ENCODE measurements at regions not wholly inside any gene's neighbourhood (a gene's known extent, or its start where the extent isn't known, plus 50 kb on each side); places are given as distances from the start of the nearest gene placed in this dataset.
A peak's percentile ranks its signal among the peaks of the same experiment; 100 is the strongest.

DNA sequence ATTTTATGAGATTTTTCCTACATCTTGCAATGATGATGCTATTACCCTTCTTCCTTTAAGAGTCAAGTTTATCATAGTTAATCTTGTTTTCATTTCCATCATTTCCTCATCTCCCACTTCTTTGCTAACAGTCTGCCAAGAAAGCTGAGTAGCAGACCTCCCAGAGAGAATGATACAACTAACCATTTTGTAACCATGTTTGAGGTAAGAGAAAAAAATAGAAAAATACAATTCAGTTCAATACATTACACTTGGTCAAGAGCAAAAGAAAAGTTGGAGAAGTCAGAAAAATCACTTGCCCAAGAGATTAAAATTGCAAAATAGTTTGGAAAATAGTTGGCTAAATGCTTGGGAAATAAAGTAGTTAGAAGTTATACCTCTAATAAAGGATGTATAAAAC, 154.4 kb downstream of the ABCA8 start:
- Histone ChIP-seq H2BK5ac (ENCODE audit: low read length) (no peak overlapping the region), H2AK5ac (ENCODE audit: low read depth, low read length) (no peak overlapping the region), H3K9ac (ENCODE audit: low read depth, low read length, poor library complexity) (no peak overlapping the region), H3K4me1 (ENCODE audit: control insufficient read depth in 2 of 2, insufficient read depth in 1 of 2, low read depth in 1 of 2, low read length in 2 of 2) (peaks cover 4 to 6% of the 10 kb centered on the region in 2 donors), H3K36me3 (replicated peaks in 1 of 2; ENCODE audit: control insufficient read depth in 2 of 2, insufficient read depth in 2 of 2, low read length in 2 of 2) (no peaks in the 10 kb centered on the region), H3K79me1 (ENCODE audit: low read depth, low read length) (no peaks in the 10 kb centered on the region), H3K27me3 (ENCODE audit: control insufficient read depth in 3 of 3, insufficient read depth in 3 of 3, low read depth in 1 of 3, low read length in 3 of 3) (no peaks in the 10 kb centered on the region), H3K18ac (ENCODE audit: low read length) (no peak overlapping the region), H3K4ac (ENCODE audit: low read length) (no peak overlapping the region), H2BK12ac (ENCODE audit: low read length) (no peak overlapping the region), H4K8ac (ENCODE audit: low read depth, low read length) (no peak overlapping the region), H3K4me2 (ENCODE audit: insufficient read depth, low read length, poor library complexity, severe bottlenecking) (no peak overlapping the region), H3K27ac (replicated peaks; ENCODE audit: low read length) (no peak overlapping the region), H3K23ac (ENCODE audit: low read depth, low read length, poor library complexity) (no peak overlapping the region), H3K4me3 (ENCODE audit: low read length in 2 of 2) (no peak overlapping the region), H3K14ac (ENCODE audit: low read length) (no peak overlapping the region), H4K91ac (ENCODE audit: low read depth, low read length, poor library complexity) (no peak overlapping the region), H2AFZ (ENCODE audit: low read length) (no peak overlapping the region), H2BK15ac (ENCODE audit: low read length) (no peak overlapping the region), H3K9me3 (replicated peaks in 1 of 2; ENCODE audit: control insufficient read depth in 2 of 2, insufficient read depth in 1 of 2, low read depth in 1 of 2, low read length in 2 of 2) (peaks cover 0 to 15% of the 10 kb centered on the region in 2 donors), H2BK120ac (ENCODE audit: low read depth, low read length) (no peak overlapping the region)
- DNase-seq (ENCODE audit: low spot score), result no peak

DNA sequence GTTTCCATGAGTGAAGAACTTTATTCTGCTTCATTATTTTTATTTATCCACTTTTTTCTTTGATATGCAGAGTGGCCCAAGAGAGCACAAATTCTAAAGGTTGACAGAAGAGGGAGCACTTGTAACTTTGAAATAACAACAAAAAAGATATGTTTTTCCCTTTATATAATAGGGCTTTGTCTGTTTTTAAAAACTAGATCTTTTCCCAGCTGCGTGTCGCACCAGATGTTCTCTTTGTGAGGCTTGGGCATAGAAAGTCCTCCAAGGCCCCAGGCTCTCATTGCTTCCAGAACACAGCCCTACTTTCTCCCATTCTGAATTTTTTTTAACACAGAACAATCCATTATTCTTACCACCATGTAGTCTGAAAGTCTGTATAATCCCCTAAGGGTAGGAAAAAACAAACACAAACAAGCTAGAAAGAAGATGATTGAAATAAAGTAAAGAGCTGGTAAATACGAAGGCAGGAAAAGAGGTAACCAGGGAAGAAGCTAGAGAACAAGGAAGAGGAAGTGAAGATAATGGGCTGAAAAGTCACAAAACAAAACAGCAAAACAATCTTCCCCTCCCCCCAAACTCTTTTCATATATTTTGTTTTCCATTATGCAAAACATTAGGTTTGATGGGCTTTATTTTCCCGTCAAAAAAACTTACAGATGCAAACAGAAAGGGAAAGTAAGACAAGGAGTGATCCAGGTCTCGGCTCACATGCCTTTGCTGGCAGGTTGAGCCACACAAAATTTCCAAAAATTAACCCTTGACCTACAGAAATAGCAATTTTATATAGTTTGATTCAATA, 160.4 kb downstream of the ABCA8 start:
- Histone ChIP-seq H3K4ac (ENCODE audit: low read length) (no peak overlapping the region), H3K4me1 (ENCODE audit: control insufficient read depth in 2 of 2, insufficient read depth in 1 of 2, low read depth in 1 of 2, low read length in 2 of 2) (peaks cover 3 to 14% of the 10 kb centered on the region in 2 donors), H4K8ac (ENCODE audit: low read depth, low read length) (no peak overlapping the region), H3K4me2 (ENCODE audit: insufficient read depth, low read length, poor library complexity, severe bottlenecking) (no peak overlapping the region), H2BK12ac (ENCODE audit: low read length) (no peak overlapping the region), H2BK15ac (ENCODE audit: low read length) (no peak overlapping the region), H3K36me3 (replicated peaks in 1 of 2; ENCODE audit: control insufficient read depth in 2 of 2, insufficient read depth in 2 of 2, low read length in 2 of 2) (no peaks in the 10 kb centered on the region), H2BK5ac (ENCODE audit: low read length) (no peak overlapping the region), H3K4me3 (ENCODE audit: low read length in 2 of 2) (no peak overlapping the region), H4K91ac (ENCODE audit: low read depth, low read length, poor library complexity) (no peak overlapping the region), H3K27ac (replicated peaks; ENCODE audit: low read length) (no peak overlapping the region), H2AK5ac (ENCODE audit: low read depth, low read length) (no peak overlapping the region), H2BK120ac (ENCODE audit: low read depth, low read length) (no peak overlapping the region), H3K79me1 (ENCODE audit: low read depth, low read length) (no peaks in the 10 kb centered on the region), H3K18ac (ENCODE audit: low read length) (no peak overlapping the region), H3K14ac (ENCODE audit: low read length) (no peak overlapping the region), H3K23ac (ENCODE audit: low read depth, low read length, poor library complexity) (no peak overlapping the region), H2AFZ (ENCODE audit: low read length) (peak overlapping the region; percentile 73), H3K9ac (ENCODE audit: low read depth, low read length, poor library complexity) (no peak overlapping the region), H3K27me3 (ENCODE audit: control insufficient read depth in 3 of 3, insufficient read depth in 3 of 3, low read depth in 1 of 3, low read length in 3 of 3) (no peaks in the 10 kb centered on the region), H3K9me3 (replicated peaks in 1 of 2; ENCODE audit: control insufficient read depth in 2 of 2, insufficient read depth in 1 of 2, low read depth in 1 of 2, low read length in 2 of 2) (peaks cover 0 to 4% of the 10 kb centered on the region in 2 donors)
- no CpG with 5 or more reads among the region's 5 CpGs for whole genome bisulfite sequencing, 2 donors (ENCODE audit: extremely low coverage in 2 of 2, insufficient read length in 2 of 2, insufficient replicate concordance in 1 of 2)
- no peak for DNase-seq (ENCODE audit: low spot score)

DNA sequence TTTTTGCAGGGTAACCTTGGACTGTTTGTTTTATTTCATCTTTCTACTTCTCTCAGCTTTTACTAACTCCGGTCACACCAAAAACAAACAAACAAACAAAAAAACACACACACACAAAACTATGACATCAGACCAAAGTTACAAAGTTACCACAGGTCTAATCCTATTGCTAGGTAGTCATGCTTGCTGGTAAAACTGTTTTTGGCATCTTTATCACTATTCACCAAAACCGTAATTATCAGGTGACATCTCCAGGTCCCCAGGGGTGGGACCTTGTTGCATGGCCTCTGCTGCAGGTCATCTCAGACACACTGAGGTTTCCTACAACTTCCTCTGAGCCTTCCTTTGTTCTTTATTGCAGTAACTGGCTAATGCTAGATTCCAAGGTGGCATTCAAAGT, 162.3 kb downstream of the ABCA8 start:
- no peak overlapping the region for H2BK15ac ChIP-seq (ENCODE audit: low read length)
- peaks cover 0 to 4% of the 10 kb centered on the region in 2 donors for H3K9me3 ChIP-seq (replicated peaks in 1 of 2; ENCODE audit: control insufficient read depth in 2 of 2, insufficient read depth in 1 of 2, low read depth in 1 of 2, low read length in 2 of 2)
- H2AK5ac ChIP-seq (ENCODE audit: low read depth, low read length), result no peak overlapping the region
- H3K4ac ChIP-seq (ENCODE audit: low read length), result no peak overlapping the region
- H3K4me2 ChIP-seq (ENCODE audit: insufficient read depth, low read length, poor library complexity, severe bottlenecking), result no peak overlapping the region
- no peak overlapping the region for H3K9ac ChIP-seq (ENCODE audit: low read depth, low read length, poor library complexity)
- H3K79me1 ChIP-seq (ENCODE audit: low read depth, low read length), result no peaks in the 10 kb centered on the region
- peak overlapping the region; percentile 51 for H2AFZ ChIP-seq (ENCODE audit: low read length)
- H2BK5ac ChIP-seq (ENCODE audit: low read length), result no peak overlapping the region
- no peak overlapping the region for H3K27ac ChIP-seq (replicated peaks; ENCODE audit: low read length)
- no peak overlapping the region for H3K18ac ChIP-seq (ENCODE audit: low read length)
- H3K23ac ChIP-seq (ENCODE audit: low read depth, low read length, poor library complexity), result no peak overlapping the region
- WGBS, 2 donors (ENCODE audit: extremely low coverage in 2 of 2, insufficient read length in 2 of 2, insufficient replicate concordance in 1 of 2), result 100% methylated on average over 1 of the region's 2 CpGs; no CpG with 5 or more reads in 1 of the 2 donors
- peaks cover 3 to 14% of the 10 kb centered on the region in 2 donors for H3K4me1 ChIP-seq (ENCODE audit: control insufficient read depth in 2 of 2, insufficient read depth in 1 of 2, low read depth in 1 of 2, low read length in 2 of 2)
- H4K91ac ChIP-seq (ENCODE audit: low read depth, low read length, poor library complexity), result no peak overlapping the region
- no peak for DNase-seq (ENCODE audit: low spot score)
- no peak overlapping the region for H2BK12ac ChIP-seq (ENCODE audit: low read length)
- no peaks in the 10 kb centered on the region for H3K36me3 ChIP-seq (replicated peaks in 1 of 2; ENCODE audit: control insufficient read depth in 2 of 2, insufficient read depth in 2 of 2, low read length in 2 of 2)
- no peak overlapping the region for H3K4me3 ChIP-seq (ENCODE audit: low read length in 2 of 2)
- H3K27me3 ChIP-seq (ENCODE audit: control insufficient read depth in 3 of 3, insufficient read depth in 3 of 3, low read depth in 1 of 3, low read length in 3 of 3), result no peaks in the 10 kb centered on the region
- H2BK120ac ChIP-seq (ENCODE audit: low read depth, low read length), result no peak overlapping the region
- H3K14ac ChIP-seq (ENCODE audit: low read length), result no peak overlapping the region
- no peak overlapping the region for H4K8ac ChIP-seq (ENCODE audit: low read depth, low read length)

DNA sequence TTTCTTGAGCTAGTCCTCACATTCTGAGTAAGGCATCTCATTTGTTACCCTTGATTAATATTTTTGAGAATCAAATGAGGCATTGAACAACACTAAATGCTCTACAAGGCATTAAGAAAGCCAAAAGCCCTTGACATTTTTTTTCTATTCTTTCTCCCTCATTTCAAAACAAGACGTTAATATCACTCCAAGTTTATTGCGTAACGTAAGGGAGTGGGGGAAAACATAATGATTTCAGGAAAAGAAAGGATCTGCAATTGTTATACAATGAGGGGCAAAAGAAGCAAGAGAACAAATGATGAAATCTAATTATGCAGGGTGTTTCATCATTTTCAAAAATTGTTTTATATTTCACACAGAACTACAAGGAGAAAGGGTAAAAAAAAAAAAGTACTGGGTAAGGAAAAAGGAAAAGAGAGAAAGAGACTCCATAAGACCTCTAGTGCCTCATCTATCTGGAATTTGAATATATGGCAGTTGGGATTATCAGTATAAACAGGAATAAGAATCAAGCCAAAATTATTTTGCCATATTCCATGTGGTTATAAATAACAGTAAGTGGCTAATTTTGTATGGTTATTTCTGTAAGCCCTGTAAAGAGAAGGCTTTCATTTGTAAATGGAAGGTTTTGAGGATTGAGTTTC, 163.0 kb downstream of the ABCA8 start:
- H2AFZ ChIP-seq (ENCODE audit: low read length), result no peak overlapping the region
- no CpG with 5 or more reads among the region's 3 CpGs for WGBS, 2 donors (ENCODE audit: extremely low coverage in 2 of 2, insufficient read length in 2 of 2, insufficient replicate concordance in 1 of 2)
- no peak for DNase-seq (ENCODE audit: low spot score)
- H3K36me3 ChIP-seq (replicated peaks in 1 of 2; ENCODE audit: control insufficient read depth in 2 of 2, insufficient read depth in 2 of 2, low read length in 2 of 2), result no peaks in the 10 kb centered on the region
- H3K9ac ChIP-seq (ENCODE audit: low read depth, low read length, poor library complexity), result no peak overlapping the region
- H3K14ac ChIP-seq (ENCODE audit: low read length), result no peak overlapping the region
- H3K27ac ChIP-seq (replicated peaks; ENCODE audit: low read length), result no peak overlapping the region
- H3K9me3 ChIP-seq (replicated peaks in 1 of 2; ENCODE audit: control insufficient read depth in 2 of 2, insufficient read depth in 1 of 2, low read depth in 1 of 2, low read length in 2 of 2), result peaks cover 0 to 4% of the 10 kb centered on the region in 2 donors
- no peak overlapping the region for H4K8ac ChIP-seq (ENCODE audit: low read depth, low read length)
- H3K18ac ChIP-seq (ENCODE audit: low read length), result no peak overlapping the region
- peaks cover 3 to 14% of the 10 kb centered on the region in 2 donors for H3K4me1 ChIP-seq (ENCODE audit: control insufficient read depth in 2 of 2, insufficient read depth in 1 of 2, low read depth in 1 of 2, low read length in 2 of 2)
- no peak overlapping the region for H3K4ac ChIP-seq (ENCODE audit: low read length)
- no peak overlapping the region for H4K91ac ChIP-seq (ENCODE audit: low read depth, low read length, poor library complexity)
- H2BK5ac ChIP-seq (ENCODE audit: low read length), result no peak overlapping the region
- H2BK15ac ChIP-seq (ENCODE audit: low read length), result no peak overlapping the region
- no peak overlapping the region for H3K23ac ChIP-seq (ENCODE audit: low read depth, low read length, poor library complexity)
- H2BK120ac ChIP-seq (ENCODE audit: low read depth, low read length), result no peak overlapping the region
- H2BK12ac ChIP-seq (ENCODE audit: low read length), result no peak overlapping the region
- no peaks in the 10 kb centered on the region for H3K27me3 ChIP-seq (ENCODE audit: control insufficient read depth in 3 of 3, insufficient read depth in 3 of 3, low read depth in 1 of 3, low read length in 3 of 3)
- H3K79me1 ChIP-seq (ENCODE audit: low read depth, low read length), result no peaks in the 10 kb centered on the region
- H2AK5ac ChIP-seq (ENCODE audit: low read depth, low read length), result no peak overlapping the region
- no peak overlapping the region for H3K4me3 ChIP-seq (ENCODE audit: low read length in 2 of 2)
- no peak overlapping the region for H3K4me2 ChIP-seq (ENCODE audit: insufficient read depth, low read length, poor library complexity, severe bottlenecking)
